Fibroblast of mammary gland (primary cell): ENCODE measurements at regions not wholly inside any gene's neighbourhood (a gene's known extent, or its start where the extent isn't known, plus 50 kb on each side); places are given as distances from the start of the nearest gene placed in this dataset.

ENCODE experiments used
- DNase-seq: peaks from one replicate; pipeline ENCODE4 v3.0.0-alpha.2; 2010; ENCODE audit warnings: low read depth
- H3K4me3 ChIP-seq: 2 replicates; pipeline ENCODE4 v1.5.1; 2011; ENCODE audit warnings: low read depth, mild to moderate bottlenecking, low read length, moderate library complexity; ENCODE audit not compliant: control insufficient read depth
- CTCF ChIP-seq: conservative IDR thresholded peaks from 2 replicates; pipeline ENCODE4 v1.5.1; 2011; ENCODE audit warnings: low read depth, low read length, inconsistent platforms; ENCODE audit not compliant: control insufficient read depth, insufficient read depth

GRCh38 chr5:152813526-152813925 is 408.4 kb upstream of the NMUR2 start:
- no peak for DNase-seq
- no peak overlapping the region for H3K4me3 ChIP-seq
- TF ChIP-seq CTCF: no peak

GRCh38 chr5:152819891-152820290 is 414.8 kb upstream of the NMUR2 start:
- H3K4me3 ChIP-seq: no peak overlapping the region
- no peak for TF ChIP-seq CTCF
- DNase-seq: no peak

- no peak for TF ChIP-seq CTCF
- H3K4me3 ChIP-seq: no peak overlapping the region
- no peak for DNase-seq
Observed at GRCh38 chr5:152824316-152824715, 419.2 kb upstream of the NMUR2 start.

GRCh38 chr5:152838241-152838786 is 433.2 kb upstream of the NMUR2 start:
- no peak for TF ChIP-seq CTCF
- no peak for DNase-seq
- H3K4me3 ChIP-seq: no peak overlapping the region

GRCh38 chr5:152844713-152845112 is 439.6 kb upstream of the NMUR2 start:
- no peak overlapping the region for H3K4me3 ChIP-seq
- no peak for TF ChIP-seq CTCF
- no peak for DNase-seq

GRCh38 chr5:152853361-152853760 is 448.3 kb upstream of the NMUR2 start:
- TF ChIP-seq CTCF: no peak
- no peak overlapping the region for H3K4me3 ChIP-seq
- no peak for DNase-seq

GRCh38 chr5:152855441-152855840 is 450.4 kb upstream of the NMUR2 start:
- DNase-seq: no peak
- TF ChIP-seq CTCF: no peak
- H3K4me3 ChIP-seq: no peak overlapping the region
